Uterus (tissue), 2 donors: ENCODE measurements at regions not wholly inside any gene's neighbourhood (a gene's known extent, or its start where the extent isn't known, plus 50 kb on each side); places are given as distances from the start of the nearest gene placed in this dataset.

Experiments
- CTCF ChIP-seq, 4 experiments: fragments of 200-600 bp in 2 of 4; fragments of 450-650 bp in 2 of 4; sonication (generic) in 2 of 4; IDR thresholded peaks; one replicate each; pipeline ENCODE4 v1.5.1; 2016 to 2019; ENCODE audit warnings: antibody characterized with exemption in 4 of 4, mild to moderate bottlenecking in 2 of 4, moderate library complexity in 1 of 4
- POLR2A ChIP-seq, 2 donors: fragments of 450-650 bp; IDR thresholded peaks; one replicate each; pipeline ENCODE4 v1.6.1; 2016; ENCODE audit warnings: antibody characterized with exemption in 2 of 2, mild to moderate bottlenecking in 1 of 2, moderate library complexity in 1 of 2

GRCh38 chr3:64756398-64756986, 68.7 kb upstream of the ADAMTS9 start:
- TF ChIP-seq CTCF (IDR thresholded peaks at IDR 0.05): no peak
- no peak for TF ChIP-seq POLR2A (IDR thresholded peaks at IDR 0.05)
